IMR-90 (cell line): ENCODE measurements at regions not wholly inside any gene's neighbourhood (a gene's known extent, or its start where the extent isn't known, plus 50 kb on each side); places are given as distances from the start of the nearest gene placed in this dataset.
A peak's percentile ranks its signal among the peaks of the same experiment; 100 is the strongest.

Source experiments
- ATAC-seq: fragments of 200-7000 bp; cut with Tn5 transposase; 2 replicates; pipeline ENCODE4 v1.9.1; 2020; ENCODE audit warnings: low read depth, mild to moderate bottlenecking, moderate library complexity
- BruUV-seq: library from RNA; stranded (reverse); fragments of 400-500 nt; replicated peaks from 2 replicates; lab custom pipeline; 2021; lab: Mats Ljungman, UMichigan
- CTCF ChIA-PET: fragments of 300-600 bp; formaldehyde crosslinking; extraction: SDS; loops from one replicate; lab custom pipeline; 2021; ENCODE audit warnings: antibody characterized with exemption; lab: Yijun Ruan, JAX
- POLR2A ChIA-PET: fragments of 300-600 bp; sonication (Branson Sonifier 250); formaldehyde crosslinking; loops from one replicate; lab custom pipeline; 2022; ENCODE audit warnings: antibody characterized with exemption; ENCODE audit not compliant: unreplicated experiment; lab: Charles Lee
- DNase-seq: peaks from one replicate; pipeline ENCODE4 v3.0.0; 2013
- H2AFZ ChIP-seq: replicated peaks from 2 replicates; pipeline ENCODE3; 2013; ENCODE audit warnings: low read length, mild to moderate bottlenecking; ENCODE audit not compliant: poor library complexity
- H2AK5ac ChIP-seq: 2 replicates; pipeline ENCODE4 v1.6.1; 2013; ENCODE audit warnings: low read depth, low read length, inconsistent platforms
- H2AK9ac ChIP-seq: replicated peaks from 2 replicates; pipeline ENCODE3; 2013; ENCODE audit warnings: mild to moderate bottlenecking, low read depth, low read length, moderate library complexity; ENCODE audit not compliant: poor library complexity
- H2BK120ac ChIP-seq: 2 replicates; pipeline ENCODE4 v1.6.1; 2013; ENCODE audit warnings: low read depth, low read length, inconsistent platforms
- H2BK15ac ChIP-seq: 3 replicates; pipeline ENCODE4 v1.6.1; 2013; ENCODE audit warnings: low read depth, low read length, inconsistent platforms
- H2BK20ac ChIP-seq: 2 replicates; pipeline ENCODE4 v1.6.1; 2013; ENCODE audit warnings: low read depth, mild to moderate bottlenecking, inconsistent platforms, low read length, moderate library complexity
- H2BK5ac ChIP-seq: 2 replicates; pipeline ENCODE4 v1.6.1; 2013; ENCODE audit warnings: mild to moderate bottlenecking, low read depth, low read length, inconsistent platforms; ENCODE audit not compliant: poor library complexity, severe bottlenecking
- H3K14ac ChIP-seq: replicated peaks from 2 replicates; pipeline ENCODE4 v1.6.1; 2013; ENCODE audit warnings: low read depth, low read length, inconsistent platforms
- H3K18ac ChIP-seq: 2 replicates; pipeline ENCODE4 v1.6.1; 2013; ENCODE audit warnings: low read depth, low read length, control low read depth
- H3K23ac ChIP-seq: 2 replicates; pipeline ENCODE4 v1.6.1; 2013; ENCODE audit warnings: low read depth, low read length, inconsistent platforms
- H3K27ac ChIP-seq: 2 replicates; pipeline ENCODE4 v1.5.1; 2013; ENCODE audit warnings: mild to moderate bottlenecking, control low read depth, low read length; ENCODE audit not compliant: insufficient read depth
- H3K27me3 ChIP-seq: 2 replicates; pipeline ENCODE4 v1.6.1; 2013; ENCODE audit warnings: low read length; ENCODE audit not compliant: control insufficient read depth, insufficient read depth
- H3K36me3 ChIP-seq: 2 replicates; pipeline ENCODE4 v1.6.1; 2013; ENCODE audit warnings: low read length, mixed read lengths; ENCODE audit not compliant: control insufficient read depth, insufficient read depth
- H3K4ac ChIP-seq: 2 replicates; pipeline ENCODE4 v1.6.1; 2013; ENCODE audit warnings: low read depth, low read length, inconsistent platforms
- H3K4me1 ChIP-seq: 2 replicates; pipeline ENCODE4 v1.6.1; 2013; ENCODE audit warnings: low read length, mixed read lengths; ENCODE audit not compliant: control insufficient read depth, insufficient read depth
- H3K4me2 ChIP-seq: 2 replicates; pipeline ENCODE4 v1.6.1; 2013; ENCODE audit warnings: low read depth, mild to moderate bottlenecking, control low read depth, low read length, moderate library complexity
- H3K4me3 ChIP-seq: 2 replicates; pipeline ENCODE4 v1.5.1; 2013; ENCODE audit warnings: low read depth, mild to moderate bottlenecking, control low read depth, low read length, moderate library complexity; ENCODE audit not compliant: insufficient read depth
- H3K56ac ChIP-seq: 2 replicates; pipeline ENCODE4 v1.6.1; 2013; ENCODE audit warnings: low read length, inconsistent platforms; ENCODE audit not compliant: insufficient read depth; ENCODE audit errors: extremely low read depth
- H3K79me1 ChIP-seq, 2 experiments: 2 replicates each; pipeline ENCODE4 v1.6.1; 2013; ENCODE audit warnings: low read length in 2 of 2, inconsistent platforms in 1 of 2, low read depth in 1 of 2
- H3K9ac ChIP-seq: 2 replicates; pipeline ENCODE4 v1.6.1; 2013; ENCODE audit warnings: low read depth, low read length, control low read depth
- H3K9me1 ChIP-seq: 2 replicates; pipeline ENCODE4 v1.6.1; 2013; ENCODE audit warnings: low read length, inconsistent platforms; ENCODE audit not compliant: insufficient read depth
- H3K9me3 ChIP-seq: 2 replicates; pipeline ENCODE4 v1.6.1; 2013; ENCODE audit warnings: low read length; ENCODE audit not compliant: control insufficient read depth, insufficient read depth
- H4K20me1 ChIP-seq: 2 replicates; pipeline ENCODE4 v1.6.1; 2013; ENCODE audit warnings: low read length, inconsistent platforms; ENCODE audit not compliant: insufficient read depth
- H4K5ac ChIP-seq: 2 replicates; pipeline ENCODE4 v1.6.1; 2013; ENCODE audit warnings: mild to moderate bottlenecking, low read depth, low read length, control low read depth
- H4K8ac ChIP-seq, 2 experiments: 2 replicates each; pipeline ENCODE4 v1.6.1; 2013; ENCODE audit warnings: low read depth in 2 of 2, low read length in 2 of 2, control low read depth in 1 of 2, inconsistent platforms in 1 of 2
- H4K91ac ChIP-seq: 2 replicates; pipeline ENCODE4 v1.6.1; 2013; ENCODE audit warnings: low read depth, low read length, inconsistent platforms; ENCODE audit not compliant: insufficient read depth
- BHLHE40 ChIP-seq: fragments of 150-350 bp; IDR thresholded peaks from 2 replicates; pipeline ENCODE4 v1.6.1; 2016; ENCODE audit warnings: mild to moderate bottlenecking, low read depth, low read length
- CHD1 ChIP-seq: IDR thresholded peaks from 2 replicates; pipeline ENCODE4 v1.6.1; 2012; ENCODE audit warnings: low read depth, low read length, improper control_type of control experiment
- CTCF ChIP-seq: conservative IDR thresholded peaks from 2 replicates; pipeline ENCODE4 v1.5.1; 2012; ENCODE audit warnings: mild to moderate bottlenecking, low read depth, low read length, improper control_type of control experiment
- ELK1 ChIP-seq: fragments of 150-350 bp; IDR thresholded peaks from 2 replicates; pipeline ENCODE4 v1.6.1; 2016; ENCODE audit warnings: low read depth, mild to moderate bottlenecking, low read length, moderate library complexity, borderline replicate concordance
- MAFK ChIP-seq: IDR thresholded peaks from 2 replicates; pipeline ENCODE4 v1.6.1; 2012; ENCODE audit warnings: low read depth, low read length, improper control_type of control experiment
- MXI1 ChIP-seq: IDR thresholded peaks from 2 replicates; pipeline ENCODE4 v1.6.1; 2012; ENCODE audit warnings: low read depth, mild to moderate bottlenecking, low read length, moderate library complexity, borderline replicate concordance
- NFE2L2 ChIP-seq: fragments of 150-350 bp; IDR thresholded peaks from 2 replicates; pipeline ENCODE4 v1.6.1; 2016; ENCODE audit warnings: low read depth, mild to moderate bottlenecking, low read length
- USF2 ChIP-seq: fragments of 150-350 bp; IDR thresholded peaks from 2 replicates; pipeline ENCODE4 v1.6.1; 2017; ENCODE audit warnings: mild to moderate bottlenecking, antibody characterized with exemption, low read length, low read depth
- WGBS, 2 experiments: methylation state at CpG; one replicate each; pipeline versions ENCODE4 v1.1.5 to v1.1.7; 2013; ENCODE audit warnings: missing lambda C conversion rate in 2 of 2; ENCODE audit not compliant: insufficient read length in 1 of 2; ENCODE audit errors: extremely low coverage in 2 of 2; 5-methylcytosine and 5-hydroxymethylcytosine counted together
- dilution Hi-C: fragments of 300-500 bp; cut with HindIII; formaldehyde crosslinking; loops from one replicate; pipeline ENCODE4 v1.14.3; 2018; ENCODE audit warnings: low sequenced_read_pairs; ENCODE audit not compliant: unreplicated experiment
- in situ Hi-C: fragments of 300-500 bp; cut with MboI; formaldehyde crosslinking; loops from 3 replicates; pipeline ENCODE4 v1.14.3; 2019; ENCODE audit warnings: low sequenced_read_pairs, inconsistent platforms, mixed read lengths
- intact Hi-C: fragments of 100-400 bp; cut with micrococcal nuclease; formaldehyde crosslinking; loops from 2 replicates; pipeline ENCODE4 v1.10.0; 2022

- intact Hi-C loops (loop anchor here (2.0 kb wide), 1 partner anchor 38 kb away; no protein-coding TSS in a partner anchor), dilution Hi-C loops (no loop called here), in situ Hi-C loops (no loop called here)
- no peak overlapping the region; the same call in 1 of the 2 replicates for H3K18ac ChIP-seq
- no peaks in the 10 kb centered on the region for H4K20me1 ChIP-seq
- ATAC-seq, result peak; percentile 64
- no peak overlapping the region for H3K4ac ChIP-seq
- ChIA-PET CTCF (interaction anchor here (1.5 kb wide), 1 partner anchor 8 kb away, joined by 7 read pairs; no protein-coding TSS in a partner anchor), POLR2A (no interaction called here)
- DNase-seq, result no peak
- H3K56ac ChIP-seq, result no peak overlapping the region
- no peaks in the 10 kb centered on the region for H3K36me3 ChIP-seq
- BruUV-seq, result no TSS peak
- no peak overlapping the region for H2BK120ac ChIP-seq
- H3K4me3 ChIP-seq, result peak overlapping the region; percentile 10; the same call in 1 of the 2 replicates
- H2BK20ac ChIP-seq, result no peak overlapping the region
- no peak overlapping the region for H4K91ac ChIP-seq
- no peak overlapping the region for H2BK15ac ChIP-seq
- H3K9me3 ChIP-seq, result no peaks in the 10 kb centered on the region
- no peaks in the 10 kb centered on the region for H3K9me1 ChIP-seq
- H2AK5ac ChIP-seq, result no peak overlapping the region
- H3K27me3 ChIP-seq, result peaks cover 3% of the 10 kb centered on the region
- no peak overlapping the region for H3K23ac ChIP-seq
- no peak overlapping the region for H2BK5ac ChIP-seq
- H4K8ac ChIP-seq, result 0 out of 4 replicates have a peak overlapping the region, but pooled peaks of 1 of the 2 experiments have one; percentile 1
- 0 out of 2 replicates have a peak overlapping the region, but pooled peaks have one; percentile 36 for H4K5ac ChIP-seq
- no peak overlapping the region for H2AK9ac ChIP-seq
- TF ChIP-seq USF2, result no peak
- TF ChIP-seq ELK1, result no peak
- TF ChIP-seq MAFK, result no peak
- no peak for TF ChIP-seq CHD1
- TF ChIP-seq BHLHE40, result no peak
- TF ChIP-seq MXI1, result no peak
- TF ChIP-seq CTCF, result no peak
- TF ChIP-seq NFE2L2, result no peak
- no peak overlapping the region for H2AFZ ChIP-seq
- H3K4me1 ChIP-seq, result no peaks in the 10 kb centered on the region
- H3K4me2 ChIP-seq, result peak overlapping the region; percentile 86
- no peak overlapping the region for H3K9ac ChIP-seq
- no peak overlapping the region for H3K27ac ChIP-seq
- no CpG with 5 or more reads among the region's 3 CpGs for WGBS, 2 experiments
- no peaks in the 10 kb centered on the region for H3K79me1 ChIP-seq
- H3K14ac ChIP-seq, result no peak overlapping the region
Measured at GRCh38 chr7:130794619-130794922, 60.6 kb upstream of the KLF14 start.
